C4-2B (cell line): ENCODE measurements at regions not wholly inside any gene's neighbourhood (a gene's known extent, or its start where the extent isn't known, plus 50 kb on each side); places are given as distances from the start of the nearest gene placed in this dataset.

ENCODE experiments used
- H3K27ac ChIP-seq: fragments of 450-650 bp; 2 replicates; pipeline ENCODE4 v1.5.1; 2017
- ZFX ChIP-seq: fragments of 450-650 bp; IDR thresholded peaks from 2 replicates; pipeline ENCODE4 v1.6.1; 2017
- TF ChIP-seq, protein P1 (sequence below): fragments of 450-650 bp; conservative IDR thresholded peaks from 2 replicates; pipeline ENCODE4 v1.5.1; 2017; ENCODE audit warnings: mild to moderate bottlenecking

DNA sequence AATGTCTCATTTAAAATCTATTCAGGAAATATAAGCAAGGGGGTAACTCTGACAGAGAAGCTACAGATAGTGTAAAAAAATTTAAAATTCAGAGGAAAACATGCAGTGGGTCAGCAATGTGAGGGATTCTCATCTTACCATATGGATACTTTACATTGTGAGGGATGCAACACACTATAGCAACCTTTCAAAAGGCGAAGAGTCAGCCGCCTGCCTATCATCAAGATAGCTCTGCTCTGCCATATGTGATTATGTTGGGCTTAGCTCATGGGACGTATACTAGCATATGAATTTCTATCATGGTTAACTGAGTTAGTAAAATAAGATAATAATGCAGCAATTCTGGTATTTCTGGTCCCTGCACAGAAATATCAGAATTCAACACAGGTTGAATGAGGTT lies 130.9 kb downstream of the MAP3K7 start:
- TF ChIP-seq, protein P1, sequence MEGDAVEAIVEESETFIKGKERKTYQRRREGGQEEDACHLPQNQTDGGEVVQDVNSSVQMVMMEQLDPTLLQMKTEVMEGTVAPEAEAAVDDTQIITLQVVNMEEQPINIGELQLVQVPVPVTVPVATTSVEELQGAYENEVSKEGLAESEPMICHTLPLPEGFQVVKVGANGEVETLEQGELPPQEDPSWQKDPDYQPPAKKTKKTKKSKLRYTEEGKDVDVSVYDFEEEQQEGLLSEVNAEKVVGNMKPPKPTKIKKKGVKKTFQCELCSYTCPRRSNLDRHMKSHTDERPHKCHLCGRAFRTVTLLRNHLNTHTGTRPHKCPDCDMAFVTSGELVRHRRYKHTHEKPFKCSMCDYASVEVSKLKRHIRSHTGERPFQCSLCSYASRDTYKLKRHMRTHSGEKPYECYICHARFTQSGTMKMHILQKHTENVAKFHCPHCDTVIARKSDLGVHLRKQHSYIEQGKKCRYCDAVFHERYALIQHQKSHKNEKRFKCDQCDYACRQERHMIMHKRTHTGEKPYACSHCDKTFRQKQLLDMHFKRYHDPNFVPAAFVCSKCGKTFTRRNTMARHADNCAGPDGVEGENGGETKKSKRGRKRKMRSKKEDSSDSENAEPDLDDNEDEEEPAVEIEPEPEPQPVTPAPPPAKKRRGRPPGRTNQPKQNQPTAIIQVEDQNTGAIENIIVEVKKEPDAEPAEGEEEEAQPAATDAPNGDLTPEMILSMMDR: no peak
- TF ChIP-seq ZFX: no peak
- H3K27ac ChIP-seq: no peak overlapping the region

DNA sequence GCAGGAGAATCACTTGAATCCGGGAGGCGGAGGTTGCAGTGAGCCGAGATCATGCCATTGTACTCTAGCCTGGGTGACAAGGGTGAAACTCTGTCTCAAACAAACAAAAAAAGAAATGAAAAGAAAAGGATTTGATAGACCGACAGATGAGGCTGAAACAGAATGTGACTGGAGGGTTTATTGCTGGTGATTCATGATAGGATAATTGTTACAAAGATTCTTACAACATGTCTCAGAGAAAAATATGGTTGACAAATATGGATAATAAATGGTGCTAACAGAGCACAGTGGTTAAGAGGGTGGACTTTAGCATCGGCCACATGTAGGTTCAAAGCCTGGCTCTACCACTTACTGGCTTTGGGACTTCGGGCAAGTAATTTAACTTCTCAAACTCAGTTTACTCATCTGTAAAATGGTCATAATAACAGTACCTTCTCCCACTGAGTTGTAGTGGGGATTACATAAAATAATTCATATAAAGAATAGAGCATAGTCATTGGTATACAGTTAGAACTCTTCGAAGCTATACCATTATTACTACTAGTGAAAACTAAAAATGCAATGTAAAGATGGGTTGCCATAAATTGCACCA lies 131.9 kb downstream of the MAP3K7 start:
- TF ChIP-seq ZFX: no peak
- TF ChIP-seq, protein P1: no peak
- no peak overlapping the region for H3K27ac ChIP-seq

DNA sequence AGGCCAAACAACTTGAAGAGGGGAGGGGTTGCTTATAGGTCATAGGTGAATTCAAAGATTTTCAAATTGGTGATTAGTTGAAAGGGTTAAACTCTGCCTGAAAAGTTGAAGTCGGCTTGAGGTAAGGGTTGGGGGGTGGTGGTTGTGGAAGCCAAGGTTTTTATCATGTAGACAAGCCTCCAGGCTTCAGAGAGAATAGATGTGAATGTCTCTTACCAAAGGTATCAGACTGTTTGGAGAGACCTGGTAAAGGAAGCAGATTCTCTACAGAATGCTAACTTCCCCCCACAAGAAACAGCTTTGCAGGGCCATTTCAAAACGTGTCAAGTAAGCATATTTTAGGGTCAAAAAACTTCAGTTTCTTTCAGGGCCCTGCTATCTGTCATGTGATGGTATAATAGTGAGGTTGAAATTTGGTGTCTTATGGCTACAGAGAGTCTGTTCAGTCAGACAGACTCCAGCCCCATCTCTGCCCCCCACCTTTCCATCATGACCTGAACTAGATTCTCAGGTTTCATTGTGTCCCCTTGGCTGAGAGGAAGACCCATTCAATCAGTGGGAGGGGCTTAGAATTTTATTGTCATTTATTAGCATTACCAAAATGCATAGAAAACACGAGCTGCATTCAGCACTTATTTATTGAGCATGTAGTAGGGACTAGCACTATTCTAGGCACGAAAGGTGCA lies 136.5 kb downstream of the MAP3K7 start:
- H3K27ac ChIP-seq: no peak overlapping the region
- TF ChIP-seq, protein P1: no peak
- TF ChIP-seq ZFX: no peak

DNA sequence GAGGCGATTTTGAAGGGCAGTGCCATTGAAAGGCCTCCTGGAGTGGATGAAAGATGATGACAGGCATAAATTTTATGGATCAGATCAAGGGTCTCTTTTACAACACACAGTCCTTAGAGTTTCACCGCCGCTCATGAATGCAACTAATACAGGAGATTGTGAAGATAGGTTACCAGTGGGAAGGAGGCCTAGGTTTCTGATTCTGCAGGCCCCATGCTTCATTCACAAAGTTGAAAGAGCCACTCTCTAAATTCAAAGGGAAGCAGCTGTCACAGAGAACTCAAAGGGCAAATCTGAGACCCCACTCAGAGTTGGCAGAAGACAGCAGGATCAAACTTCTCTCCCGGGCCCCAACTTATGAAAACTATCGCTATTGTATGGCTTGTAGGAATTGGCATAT lies 137.6 kb downstream of the MAP3K7 start:
- H3K27ac ChIP-seq: no peak overlapping the region
- TF ChIP-seq, protein P1: no peak
- no peak for TF ChIP-seq ZFX

DNA sequence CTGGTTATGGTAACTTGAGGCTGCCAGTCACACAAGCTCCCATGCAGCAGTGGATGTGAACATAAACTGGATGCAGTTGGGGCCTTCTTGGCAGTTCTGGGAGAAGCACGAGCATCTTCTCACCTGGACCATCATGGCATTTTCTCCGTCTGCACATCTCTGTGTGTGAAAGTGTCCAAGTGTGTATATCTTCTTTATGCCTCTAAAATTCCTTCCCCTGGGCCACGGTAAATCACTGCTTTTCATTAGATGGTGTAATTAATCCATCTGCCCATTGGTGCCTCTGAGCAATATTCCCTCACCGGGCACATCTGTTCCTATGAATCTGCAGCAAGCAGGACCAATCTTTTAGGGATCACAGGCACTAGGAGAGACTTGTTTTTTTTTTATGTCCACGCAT lies 138.0 kb downstream of the MAP3K7 start:
- H3K27ac ChIP-seq: no peak overlapping the region
- no peak for TF ChIP-seq ZFX
- TF ChIP-seq, protein P1: no peak

DNA sequence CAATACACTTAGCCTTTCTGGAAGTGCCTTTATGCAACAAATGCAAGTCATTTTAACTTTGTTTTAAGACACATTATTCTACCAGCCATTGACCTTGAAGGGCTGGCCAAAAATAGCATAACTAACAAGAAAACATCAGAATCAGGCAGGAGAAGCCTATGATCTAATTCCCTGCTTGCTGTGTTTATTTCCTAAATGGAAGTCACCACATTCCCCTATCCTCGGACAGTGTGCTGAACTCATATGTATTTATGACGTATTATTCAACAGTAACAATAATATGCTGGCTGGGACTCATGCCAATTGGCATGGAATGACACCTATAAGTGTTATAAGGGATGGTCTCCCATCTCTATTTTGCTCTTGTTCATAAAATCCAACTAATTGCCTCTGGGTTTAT lies 140.7 kb downstream of the MAP3K7 start:
- no peak overlapping the region for H3K27ac ChIP-seq
- TF ChIP-seq, protein P1: no peak
- no peak for TF ChIP-seq ZFX

DNA sequence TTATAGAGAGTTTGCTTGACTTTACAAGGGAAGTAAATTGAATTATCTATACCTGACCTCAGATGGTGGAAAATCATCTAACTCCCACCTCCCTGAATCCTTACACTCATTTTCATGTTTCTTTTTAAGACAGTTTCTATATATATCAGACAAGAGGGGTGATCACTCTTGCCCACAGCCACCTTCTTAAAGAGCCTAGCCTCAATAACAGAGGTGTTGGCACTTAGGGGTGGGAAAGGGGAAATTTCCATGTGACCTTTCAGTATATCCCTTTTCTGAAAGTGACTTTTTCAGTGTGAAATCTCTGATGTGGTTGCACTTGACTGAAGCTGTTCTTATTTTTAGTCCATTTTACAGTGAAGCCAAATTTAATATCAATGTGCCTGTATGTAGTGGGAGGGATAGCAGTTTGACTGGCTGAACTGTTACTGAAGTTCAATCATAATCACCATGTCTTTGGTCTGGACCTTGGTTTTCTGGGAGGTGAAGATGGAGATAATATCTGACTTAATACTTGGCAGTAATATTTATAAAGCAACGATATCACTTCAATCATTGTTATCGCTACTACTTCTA lies 141.3 kb downstream of the MAP3K7 start:
- no peak overlapping the region for H3K27ac ChIP-seq
- TF ChIP-seq, protein P1: no peak
- TF ChIP-seq ZFX: no peak
